PFSK-1 (cell line): ENCODE measurements at regions not wholly inside any gene's neighbourhood (a gene's known extent, or its start where the extent isn't known, plus 50 kb on each side); places are given as distances from the start of the nearest gene placed in this dataset.

ENCODE experiments used
- POLR2AphosphoS5 ChIP-seq: IDR thresholded peaks from 2 replicates; pipeline ENCODE4 v1.6.1; 2012; ENCODE audit warnings: low read depth, mild to moderate bottlenecking, control low read depth, low read length, moderate library complexity
- TAF1 ChIP-seq: IDR thresholded peaks from 2 replicates; pipeline ENCODE4 v1.6.1; 2012; ENCODE audit warnings: low read length, control low read depth, borderline replicate concordance; ENCODE audit not compliant: insufficient read depth
- TF ChIP-seq, protein P1 (sequence below), 2 experiments: IDR thresholded peaks; 2 replicates each; pipeline versions ENCODE4 v1.6.1 to v1.8.0; 2011 to 2012; ENCODE audit warnings: low read depth in 2 of 2, low read length in 2 of 2, control low read depth in 1 of 2, inconsistent platforms in 1 of 2, mild to moderate bottlenecking in 1 of 2, moderate library complexity in 1 of 2; ENCODE audit not compliant: insufficient read depth in 1 of 2

DNA sequence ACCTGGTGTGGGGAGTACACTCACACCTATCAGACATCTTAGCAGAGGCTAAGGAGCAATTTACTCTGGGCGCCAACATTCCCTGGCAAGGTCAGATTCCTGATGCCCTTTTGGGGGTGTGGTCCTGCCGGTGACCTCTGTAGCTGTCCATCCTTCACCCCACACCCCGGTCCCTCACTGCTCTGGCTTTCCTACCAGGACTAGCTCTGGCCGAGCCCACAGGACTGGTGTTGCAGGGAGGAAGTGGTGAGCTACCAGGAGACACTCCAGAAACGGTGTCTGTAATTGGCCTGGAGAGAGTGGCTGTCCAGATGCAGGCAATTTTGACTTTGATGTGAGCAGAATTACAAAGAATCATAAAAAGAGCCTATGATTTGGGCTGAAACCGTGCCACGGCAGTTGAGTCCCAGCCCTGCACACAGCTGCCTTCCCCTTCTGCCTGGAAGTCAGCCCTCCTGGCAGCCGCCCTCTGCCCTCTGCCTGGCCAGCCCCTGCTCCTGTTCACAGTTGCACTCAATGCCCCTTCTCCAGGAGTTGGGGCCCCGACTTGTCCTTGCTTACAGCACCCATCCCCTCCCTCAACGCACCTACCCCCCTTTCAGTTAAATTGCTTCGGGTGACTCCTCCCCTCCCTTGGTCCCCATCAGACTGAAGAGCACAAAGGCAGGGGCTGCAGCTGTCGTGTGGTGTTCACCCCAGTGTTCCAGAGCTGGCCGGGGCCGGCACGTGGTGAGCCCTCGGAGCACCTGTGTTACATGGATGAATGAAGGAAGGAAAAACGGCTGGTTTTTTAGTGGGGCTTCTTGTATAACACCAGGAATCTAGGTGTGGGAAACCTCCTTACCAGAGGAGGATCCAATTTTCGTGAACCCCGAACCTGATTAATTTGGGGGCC, 80.2 kb upstream of the TPM1 start:
- TF ChIP-seq, protein P1, sequence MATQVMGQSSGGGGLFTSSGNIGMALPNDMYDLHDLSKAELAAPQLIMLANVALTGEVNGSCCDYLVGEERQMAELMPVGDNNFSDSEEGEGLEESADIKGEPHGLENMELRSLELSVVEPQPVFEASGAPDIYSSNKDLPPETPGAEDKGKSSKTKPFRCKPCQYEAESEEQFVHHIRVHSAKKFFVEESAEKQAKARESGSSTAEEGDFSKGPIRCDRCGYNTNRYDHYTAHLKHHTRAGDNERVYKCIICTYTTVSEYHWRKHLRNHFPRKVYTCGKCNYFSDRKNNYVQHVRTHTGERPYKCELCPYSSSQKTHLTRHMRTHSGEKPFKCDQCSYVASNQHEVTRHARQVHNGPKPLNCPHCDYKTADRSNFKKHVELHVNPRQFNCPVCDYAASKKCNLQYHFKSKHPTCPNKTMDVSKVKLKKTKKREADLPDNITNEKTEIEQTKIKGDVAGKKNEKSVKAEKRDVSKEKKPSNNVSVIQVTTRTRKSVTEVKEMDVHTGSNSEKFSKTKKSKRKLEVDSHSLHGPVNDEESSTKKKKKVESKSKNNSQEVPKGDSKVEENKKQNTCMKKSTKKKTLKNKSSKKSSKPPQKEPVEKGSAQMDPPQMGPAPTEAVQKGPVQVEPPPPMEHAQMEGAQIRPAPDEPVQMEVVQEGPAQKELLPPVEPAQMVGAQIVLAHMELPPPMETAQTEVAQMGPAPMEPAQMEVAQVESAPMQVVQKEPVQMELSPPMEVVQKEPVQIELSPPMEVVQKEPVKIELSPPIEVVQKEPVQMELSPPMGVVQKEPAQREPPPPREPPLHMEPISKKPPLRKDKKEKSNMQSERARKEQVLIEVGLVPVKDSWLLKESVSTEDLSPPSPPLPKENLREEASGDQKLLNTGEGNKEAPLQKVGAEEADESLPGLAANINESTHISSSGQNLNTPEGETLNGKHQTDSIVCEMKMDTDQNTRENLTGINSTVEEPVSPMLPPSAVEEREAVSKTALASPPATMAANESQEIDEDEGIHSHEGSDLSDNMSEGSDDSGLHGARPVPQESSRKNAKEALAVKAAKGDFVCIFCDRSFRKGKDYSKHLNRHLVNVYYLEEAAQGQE (IDR thresholded peaks at IDR 0.05; ENCODE audit: insufficient read depth in 1 of 2, low read depth in 2 of 2, low read length in 2 of 2) = no peak
- TF ChIP-seq POLR2AphosphoS5 = no peak
- no peak for TF ChIP-seq TAF1
